HG03520 (cell line): ENCODE measurements at regions not wholly inside any gene's neighbourhood (a gene's known extent, or its start where the extent isn't known, plus 50 kb on each side); places are given as distances from the start of the nearest gene placed in this dataset.
"Not testable (repeated sequence)": the region's sequence is repeated elsewhere in the genome, so short reads cannot be mapped to it uniquely, and the experiment has no call there.

ENCODE experiments used
- ATAC-seq: cut with Tn5 transposase; IDR thresholded peaks from one replicate; pipeline ENCODE4 v1.9.1; 2021; ENCODE audit warnings: mild to moderate bottlenecking, moderate library complexity; ENCODE audit not compliant: unreplicated experiment

GRCh38 chr5:34550247-34550646 lies 105.9 kb upstream of the RAI14 start:
- no peak for ATAC-seq

- no peak for ATAC-seq
Observed at GRCh38 chr5:34550964-34551363, 105.2 kb upstream of the RAI14 start.

- no peak for ATAC-seq
Observed at GRCh38 chr5:34551911-34552433, 104.2 kb upstream of the RAI14 start.

- ATAC-seq = no peak
Observed at GRCh38 chr5:34552686-34553085, 103.4 kb upstream of the RAI14 start.

GRCh38 chr5:34553581-34553980 lies 102.5 kb upstream of the RAI14 start:
- no peak for ATAC-seq

GRCh38 chr5:34554641-34555040 lies 101.5 kb upstream of the RAI14 start:
- ATAC-seq = no peak

GRCh38 chr5:34555699-34556508 lies 100.2 kb upstream of the RAI14 start:
- ATAC-seq = no peak

GRCh38 chr5:34556509-34556782 lies 99.7 kb upstream of the RAI14 start:
- no peak for ATAC-seq

- ATAC-seq = not testable (repeated sequence)
Observed at GRCh38 chr5:34561581-34561980, 94.5 kb upstream of the RAI14 start.

GRCh38 chr5:34562791-34563190 lies 93.3 kb upstream of the RAI14 start:
- ATAC-seq = no peak

GRCh38 chr5:34563269-34563668 lies 92.9 kb upstream of the RAI14 start:
- ATAC-seq = no peak

- ATAC-seq = no peak
Observed at GRCh38 chr5:34563931-34564709, 92.0 kb upstream of the RAI14 start.

- no peak for ATAC-seq
Observed at GRCh38 chr5:34564710-34565235, 91.4 kb upstream of the RAI14 start.

- ATAC-seq = no peak
Observed at GRCh38 chr5:34570143-34570542, 86.0 kb upstream of the RAI14 start.

GRCh38 chr5:34570721-34571676 lies 85.1 kb upstream of the RAI14 start:
- no peak for ATAC-seq

- no peak for ATAC-seq
Observed at GRCh38 chr5:34571677-34572041, 84.5 kb upstream of the RAI14 start.

GRCh38 chr5:34574936-34575467 lies 81.1 kb upstream of the RAI14 start:
- ATAC-seq = no peak

GRCh38 chr5:34576891-34577666 lies 79.0 kb upstream of the RAI14 start:
- ATAC-seq = no peak

- ATAC-seq = no peak
Observed at GRCh38 chr5:34578962-34579361, 77.2 kb upstream of the RAI14 start.

GRCh38 chr5:34580983-34581382 lies 75.1 kb upstream of the RAI14 start:
- ATAC-seq = no peak
